RWPE2 (cell line): ENCODE measurements at regions not wholly inside any gene's neighbourhood (a gene's known extent, or its start where the extent isn't known, plus 50 kb on each side); places are given as distances from the start of the nearest gene placed in this dataset.
A peak's percentile ranks its signal among the peaks of the same experiment; 100 is the strongest.

Source experiments
- ATAC-seq: fragments of 200-7000 bp; cut with Tn5 transposase; 3 replicates; pipeline ENCODE4 v1.9.1; 2021; ENCODE audit warnings: low read depth
- DNase-seq: peaks from one replicate; pipeline ENCODE4 v3.0.0-alpha.2; 2020; ENCODE audit warnings: low spot score
- H3K27ac ChIP-seq: fragments of 450-650 bp; 2 replicates; pipeline ENCODE4 v1.5.1; 2017; ENCODE audit warnings: mild to moderate bottlenecking; ENCODE audit not compliant: poor library complexity, severe bottlenecking
- H3K27me3 ChIP-seq: fragments of 250-450 bp; sonication (Bioruptor Pico); 2 replicates; pipeline ENCODE4 v1.5.1; 2021; ENCODE audit warnings: mild to moderate bottlenecking, moderate library complexity; ENCODE audit not compliant: insufficient read depth, poor library complexity, severe bottlenecking
- H3K36me3 ChIP-seq: fragments of 250-450 bp; sonication (Bioruptor Pico); 2 replicates; pipeline ENCODE4 v1.5.1; 2020; ENCODE audit warnings: low read depth, mild to moderate bottlenecking, moderate library complexity
- H3K4me1 ChIP-seq: fragments of 250-450 bp; sonication (Bioruptor Pico); 2 replicates; pipeline ENCODE4 v1.5.1; 2021; ENCODE audit warnings: mild to moderate bottlenecking, moderate library complexity; ENCODE audit not compliant: insufficient read depth, poor library complexity, severe bottlenecking
- H3K4me3 ChIP-seq: fragments of 250-450 bp; sonication (Bioruptor Pico); 2 replicates; pipeline ENCODE4 v1.5.1; 2021; ENCODE audit warnings: mild to moderate bottlenecking, moderate library complexity; ENCODE audit not compliant: severe bottlenecking
- H3K9me3 ChIP-seq: fragments of 250-450 bp; sonication (Bioruptor Pico); 2 replicates; pipeline ENCODE4 v1.5.1; 2021; ENCODE audit warnings: mild to moderate bottlenecking, moderate library complexity; ENCODE audit not compliant: severe bottlenecking
- CTCF ChIP-seq: fragments of 450-650 bp; IDR thresholded peaks from one replicate; pipeline ENCODE4 v1.5.1; 2017; ENCODE audit warnings: mild to moderate bottlenecking, moderate library complexity; ENCODE audit not compliant: poor library complexity, severe bottlenecking

- no peak for TF ChIP-seq CTCF
- Histone ChIP-seq H3K27ac (peak overlapping the region; percentile 95), H3K36me3 (no peaks in the 10 kb centered on the region), H3K4me3 (no peak overlapping the region), H3K4me1 (peaks cover 32% of the 10 kb centered on the region), H3K27me3 (no peaks in the 10 kb centered on the region), H3K9me3 (no peaks in the 10 kb centered on the region)
- DNase-seq (no peak), ATAC-seq (peak; percentile 93)
Observed at GRCh38 chr14:34219661-34220377, 242.2 kb downstream of the SPTSSA start.

- Histone ChIP-seq H3K27me3 (no peaks in the 10 kb centered on the region), H3K4me1 (peaks cover 32% of the 10 kb centered on the region), H3K27ac (peak overlapping the region; percentile 95), H3K4me3 (no peak overlapping the region), H3K36me3 (no peaks in the 10 kb centered on the region), H3K9me3 (no peaks in the 10 kb centered on the region)
- ATAC-seq (no peak), DNase-seq (no peak)
- TF ChIP-seq CTCF: no peak
Observed at GRCh38 chr14:34218881-34219280, 243.2 kb downstream of the SPTSSA start.

GRCh38 chr14:34214961-34215360 is 247.1 kb downstream of the SPTSSA start:
- TF ChIP-seq CTCF: no peak
- no peak for ATAC-seq
- Histone ChIP-seq H3K27me3 (no peaks in the 10 kb centered on the region), H3K27ac (no peak overlapping the region), H3K4me1 (peaks cover 22% of the 10 kb centered on the region), H3K4me3 (no peak overlapping the region), H3K9me3 (no peaks in the 10 kb centered on the region), H3K36me3 (no peaks in the 10 kb centered on the region)
- DNase-seq: no peak

GRCh38 chr14:34213332-34213731 is 248.7 kb downstream of the SPTSSA start:
- ATAC-seq: no peak
- no peaks in the 10 kb centered on the region for H3K36me3 ChIP-seq
- H3K4me3 ChIP-seq: no peak overlapping the region
- no peak for TF ChIP-seq CTCF
- H3K27ac ChIP-seq: no peak overlapping the region
- peaks cover 10% of the 10 kb centered on the region for H3K4me1 ChIP-seq
- H3K9me3 ChIP-seq: no peaks in the 10 kb centered on the region
- no peak for DNase-seq
- no peaks in the 10 kb centered on the region for H3K27me3 ChIP-seq

- Histone ChIP-seq H3K27ac (no peak overlapping the region), H3K9me3 (no peaks in the 10 kb centered on the region), H3K36me3 (no peaks in the 10 kb centered on the region), H3K4me3 (no peak overlapping the region), H3K27me3 (no peaks in the 10 kb centered on the region), H3K4me1 (peaks cover 10% of the 10 kb centered on the region)
- ATAC-seq (no peak), DNase-seq (no peak)
- no peak for TF ChIP-seq CTCF
Observed at GRCh38 chr14:34212172-34212929, 249.7 kb downstream of the SPTSSA start.
